Non-pigmented ciliary epithelial cell (primary cell): ENCODE measurements at regions not wholly inside any gene's neighbourhood (a gene's known extent, or its start where the extent isn't known, plus 50 kb on each side); places are given as distances from the start of the nearest gene placed in this dataset.
A peak's percentile ranks its signal among the peaks of the same experiment; 100 is the strongest.

ENCODE experiments used
- DNase-seq: peaks from one replicate; pipeline ENCODE4 v3.0.0-alpha.2; 2010; ENCODE audit warnings: low read depth

DNA sequence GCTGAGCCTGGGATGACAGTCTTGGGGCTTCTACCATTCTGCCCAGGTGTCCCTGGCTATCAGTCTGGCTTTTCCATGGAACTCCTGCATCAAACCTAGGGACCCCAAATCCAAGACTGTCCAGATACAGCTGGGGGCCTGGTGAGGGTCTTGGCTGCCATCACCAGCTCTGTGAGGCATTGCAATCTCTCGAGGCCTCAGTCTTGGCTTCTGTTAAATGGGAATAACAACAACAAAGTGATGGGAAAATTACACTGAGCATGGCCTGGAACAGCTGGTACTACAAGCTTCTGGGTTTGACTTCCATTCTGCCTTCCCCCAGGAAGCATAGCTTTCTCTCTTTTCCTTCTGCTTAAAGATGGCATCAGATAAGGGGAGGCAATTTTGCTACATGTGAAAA is 50.0 kb upstream of the LCTL start:
- no peak for DNase-seq

DNA sequence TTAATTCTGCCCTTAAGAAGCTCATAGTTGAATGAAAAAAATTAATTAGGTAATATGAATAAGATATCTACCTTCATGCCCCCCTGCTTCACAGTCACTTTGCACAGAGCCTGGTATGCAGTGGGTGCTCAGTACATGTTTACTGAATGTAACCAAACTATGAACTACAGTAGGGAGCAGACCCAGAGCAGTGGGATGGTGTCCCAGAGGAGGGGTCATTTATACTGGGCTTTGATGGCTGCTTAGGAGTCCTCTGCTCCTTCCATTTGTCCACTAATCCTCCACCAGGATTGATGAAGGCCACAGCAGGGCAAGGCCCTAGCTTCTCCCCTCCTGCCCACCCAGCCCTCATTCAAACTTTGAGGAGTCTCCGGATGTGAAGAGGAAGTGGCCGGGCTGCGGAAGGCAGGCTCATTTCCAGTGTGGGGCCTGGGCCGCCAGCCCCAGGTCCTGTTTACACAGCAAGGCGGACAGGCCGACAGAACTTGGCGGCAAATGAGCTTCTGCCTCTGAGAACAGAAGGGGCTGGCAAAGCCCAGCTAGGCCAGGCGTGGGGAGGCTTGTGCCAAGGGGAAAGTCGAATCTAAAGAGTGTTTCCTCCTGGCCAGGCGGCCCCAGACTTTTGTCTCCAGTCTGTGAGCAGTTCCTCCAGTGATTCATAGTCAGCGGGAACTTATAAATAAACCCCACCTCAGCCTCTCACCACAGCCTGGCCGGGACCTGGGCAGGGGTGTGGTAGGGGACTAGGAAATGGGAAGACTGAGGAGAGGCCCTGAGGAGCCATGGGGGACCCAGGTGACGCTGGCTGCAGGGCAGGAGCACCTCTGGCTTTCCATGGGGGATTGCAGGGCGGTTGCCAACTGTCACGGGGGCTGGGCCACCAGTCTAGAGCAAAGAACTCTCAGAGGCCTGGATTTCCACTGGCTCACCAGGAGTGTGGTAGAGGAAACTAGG is 51.6 kb upstream of the LCTL start:
- DNase-seq, result peak; percentile 36

DNA sequence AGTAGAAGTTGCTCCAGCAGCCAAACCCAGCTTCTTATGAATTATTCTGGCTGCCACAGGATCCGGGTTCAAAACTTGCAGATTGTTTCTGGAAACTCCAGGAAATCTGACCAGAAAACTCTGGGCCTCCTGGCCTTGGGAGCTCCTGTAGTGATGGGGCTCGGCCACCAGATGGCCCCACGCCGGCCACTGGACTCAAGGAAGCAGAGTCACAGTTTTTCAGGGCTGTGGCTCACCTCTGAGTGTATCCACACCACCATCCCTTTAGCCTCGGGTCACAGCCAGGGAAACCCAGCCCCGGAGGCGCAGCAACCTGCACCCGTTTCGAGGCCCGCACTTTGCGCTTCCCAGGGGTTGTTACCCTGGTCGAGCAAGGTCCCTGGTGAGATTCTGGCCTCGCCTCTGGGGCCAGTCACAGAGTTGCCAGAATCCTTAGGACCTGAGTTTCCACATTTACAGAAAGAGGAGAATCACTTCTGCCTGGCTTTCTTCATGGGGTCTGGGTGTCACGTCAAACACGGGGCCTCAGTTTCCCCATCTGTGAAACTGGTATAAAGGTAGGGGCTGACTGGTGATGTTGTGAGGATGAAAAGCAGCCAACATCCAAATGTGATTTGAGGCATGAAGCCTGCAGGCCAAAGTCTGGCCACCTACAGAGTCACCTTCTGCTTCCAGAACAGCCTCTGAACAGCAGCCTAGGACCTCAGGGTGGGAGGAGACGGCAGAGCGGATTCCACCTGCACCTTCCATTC is 53.5 kb upstream of the LCTL start:
- no peak for DNase-seq

DNA sequence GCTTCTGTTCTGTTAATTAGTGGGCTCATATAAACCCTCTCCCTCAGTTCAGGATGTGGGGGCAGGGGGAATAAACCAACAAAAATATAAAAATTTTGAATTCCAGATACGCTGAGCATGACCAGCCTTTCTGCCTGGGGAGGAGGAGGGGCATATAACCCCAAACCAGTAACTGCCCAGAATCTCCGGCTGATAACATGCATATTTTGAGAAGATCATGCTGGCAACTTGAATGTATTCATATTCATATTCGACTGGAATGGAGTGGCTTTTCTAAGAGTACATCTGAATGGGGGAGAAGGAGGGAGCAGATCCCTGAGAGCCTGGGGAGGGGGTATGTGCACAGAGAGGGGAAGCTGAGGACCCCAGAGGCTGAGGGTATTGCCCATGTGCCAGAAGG is 54.5 kb upstream of the LCTL start:
- DNase-seq, result no peak

DNA sequence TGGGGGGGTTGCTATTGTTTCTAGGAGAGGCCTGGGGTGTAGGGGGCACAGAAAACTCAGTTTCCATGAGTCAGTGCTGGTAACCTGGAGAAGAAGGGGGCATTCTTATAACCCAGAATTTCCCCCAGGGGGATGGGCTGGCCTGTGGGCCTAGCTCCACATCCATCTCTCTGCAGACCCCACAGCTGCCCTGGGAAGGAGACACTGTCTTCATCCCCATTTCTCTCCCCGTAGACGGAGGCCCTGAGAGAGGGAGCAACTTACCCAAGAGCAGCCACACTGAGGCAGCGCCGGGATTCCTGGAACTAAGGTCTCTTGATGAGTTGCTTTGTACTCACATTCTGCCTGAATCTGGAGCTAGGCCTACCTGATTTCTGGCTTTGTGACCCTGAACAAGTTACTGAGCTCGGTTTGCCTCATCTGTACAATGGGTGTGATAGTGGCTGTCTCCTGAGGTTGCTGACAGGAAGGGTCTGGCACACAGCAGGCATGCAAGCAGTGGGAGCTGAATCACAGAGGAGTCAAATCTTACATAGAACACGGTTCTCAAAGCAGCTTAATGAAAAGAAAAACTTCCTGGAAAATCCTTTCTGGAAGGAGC is 55.0 kb upstream of the LCTL start:
- no peak for DNase-seq

DNA sequence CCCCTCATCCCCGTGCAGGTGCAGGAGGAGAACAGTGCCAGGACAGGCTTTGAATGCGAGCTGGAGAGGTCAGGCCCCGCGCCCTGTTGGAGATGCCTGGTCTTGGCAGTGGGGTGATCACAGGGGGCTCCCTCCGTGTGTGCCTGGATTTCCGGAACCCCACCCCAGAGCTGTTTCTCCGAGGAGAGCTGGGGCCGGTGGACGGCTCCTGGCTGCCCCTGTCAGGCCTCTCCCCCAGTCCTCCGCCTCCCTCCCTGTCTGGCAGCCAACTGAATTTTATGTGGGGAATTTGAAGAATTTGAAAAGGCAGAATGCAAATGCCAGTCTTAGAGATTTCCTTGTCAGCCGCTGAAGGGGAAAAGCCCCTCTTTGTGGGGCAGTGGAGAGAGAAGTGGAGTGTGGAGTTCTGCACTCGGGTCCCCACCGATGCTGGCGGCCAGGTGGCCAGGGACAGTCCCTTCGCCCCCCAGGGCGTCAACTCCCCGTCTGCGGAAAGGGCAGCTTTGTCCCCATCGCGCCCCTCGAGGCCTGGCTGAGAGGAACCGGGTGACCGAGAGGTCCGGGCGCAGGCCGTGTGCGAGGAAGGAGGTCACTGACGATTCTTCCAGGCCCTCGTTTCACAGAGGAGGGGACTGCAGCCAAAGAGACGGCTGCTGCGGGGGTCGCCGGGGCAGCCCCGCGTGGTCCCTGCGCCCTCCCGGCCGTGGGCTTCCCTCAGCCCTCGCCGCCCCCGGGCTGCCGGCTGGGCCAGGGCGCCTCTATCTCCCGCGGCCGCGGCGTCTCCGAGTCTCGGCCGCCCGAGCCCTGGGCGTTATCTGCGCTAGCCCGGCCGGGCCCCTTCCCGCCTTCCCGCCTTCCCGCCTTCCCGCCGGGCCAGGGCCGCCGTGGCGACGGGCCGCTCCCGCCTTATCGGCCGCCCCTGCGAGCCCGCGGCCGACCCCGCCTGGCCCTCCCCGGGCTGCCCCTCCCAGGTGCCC is 56.0 kb upstream of the LCTL start:
- no peak for DNase-seq

DNA sequence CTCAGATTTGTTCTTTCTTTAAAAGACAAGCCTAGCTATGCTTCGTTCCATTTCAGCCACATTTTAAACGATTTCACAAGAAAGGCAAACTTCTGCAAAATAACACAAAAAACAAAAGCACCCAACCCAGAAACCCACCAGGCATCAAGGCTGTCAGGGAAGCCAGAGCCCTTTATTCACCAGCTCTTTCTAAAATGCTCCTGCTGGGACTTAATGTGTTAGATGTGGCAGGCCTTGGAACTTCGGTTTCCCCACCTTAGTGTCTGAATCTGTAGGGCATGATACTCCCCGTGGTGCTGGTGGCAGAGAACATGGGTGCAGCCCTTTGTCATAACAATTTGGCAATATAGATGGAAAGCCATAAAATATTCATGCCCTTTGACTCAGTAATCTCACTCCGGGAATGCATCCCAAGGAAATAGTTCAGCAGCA is 56.8 kb upstream of the LCTL start:
- DNase-seq, result no peak

GRCh38 chr15:66623801-66624453 is 58.1 kb upstream of the LCTL start:
- no peak for DNase-seq

GRCh38 chr15:66625531-66625930 is 59.7 kb upstream of the LCTL start:
- DNase-seq, result no peak

GRCh38 chr15:66625974-66626373 is 60.2 kb upstream of the LCTL start:
- DNase-seq, result no peak

DNA sequence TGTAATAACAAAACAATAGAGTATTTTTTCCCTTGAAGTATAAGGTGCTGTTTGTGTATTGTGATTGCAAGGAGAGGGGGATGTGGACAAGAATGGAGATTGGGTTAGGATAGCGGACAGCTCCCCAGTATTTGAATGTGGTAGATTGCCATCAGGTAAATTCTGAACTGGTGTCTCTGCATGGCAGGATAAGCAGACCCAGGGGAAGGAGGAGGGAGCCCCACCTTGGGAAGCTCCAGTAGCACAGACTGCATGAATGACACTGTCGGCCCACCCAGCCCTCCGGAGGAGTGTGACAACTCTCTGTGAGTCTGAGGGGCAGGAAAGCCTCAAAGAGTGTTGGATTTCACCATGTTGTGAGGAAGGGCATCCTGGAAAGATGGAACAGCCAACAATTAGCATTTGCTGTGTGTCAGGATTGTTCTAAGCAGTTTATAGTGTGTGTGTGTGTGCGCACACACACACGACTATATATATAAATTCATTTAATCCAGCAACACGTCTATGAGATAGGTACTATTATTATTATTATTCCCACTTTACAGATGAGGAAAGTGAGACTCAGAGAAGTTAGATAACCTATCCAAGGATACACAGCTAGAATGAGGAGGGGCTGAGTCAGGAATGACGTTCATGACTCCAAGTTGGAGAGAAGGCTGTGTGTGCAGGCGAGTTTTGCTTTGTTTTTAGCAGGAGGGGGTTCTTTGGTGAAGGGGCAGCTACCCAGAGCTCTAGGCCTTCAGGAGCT is 63.4 kb upstream of the LCTL start:
- DNase-seq, result no peak

- DNase-seq, result no peak
These were observed 64.2 kb upstream of the LCTL start for GRCh38 chr15:66629817-66630576.

GRCh38 chr15:66630801-66631351 is 65.1 kb upstream of the LCTL start:
- no peak for DNase-seq

DNA sequence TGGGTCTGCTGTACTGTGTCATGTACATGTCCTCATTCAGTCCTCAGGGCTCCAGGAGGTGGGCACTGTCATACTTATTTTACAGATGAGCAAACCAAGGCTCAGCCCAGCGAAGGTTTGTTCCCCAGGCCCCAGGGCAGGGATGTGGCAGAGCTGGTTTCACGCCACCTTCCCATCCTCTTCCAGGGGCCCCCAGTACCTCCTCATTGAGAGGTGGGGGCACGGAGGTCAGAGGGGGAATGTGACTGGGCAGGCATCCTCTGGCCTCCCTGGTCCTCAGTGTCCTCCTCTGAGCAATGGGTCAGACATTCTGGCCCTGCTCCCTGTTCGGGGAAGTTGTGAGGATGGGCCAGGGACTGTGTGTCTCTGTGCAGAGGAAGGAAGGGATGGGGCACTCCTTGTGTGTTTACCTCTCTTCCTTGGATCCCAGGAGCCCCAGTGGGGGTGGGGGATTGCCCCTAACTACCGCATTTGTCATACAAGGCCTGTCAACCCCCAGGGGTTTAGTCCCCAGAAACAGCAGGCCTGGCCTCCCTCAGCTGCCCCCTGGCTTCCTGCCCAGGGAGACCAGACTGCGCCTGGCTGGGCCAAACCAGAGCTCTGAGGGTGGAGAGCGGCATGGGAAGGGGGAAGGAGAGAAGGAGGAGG is 65.9 kb upstream of the LCTL start:
- DNase-seq, result no peak

DNA sequence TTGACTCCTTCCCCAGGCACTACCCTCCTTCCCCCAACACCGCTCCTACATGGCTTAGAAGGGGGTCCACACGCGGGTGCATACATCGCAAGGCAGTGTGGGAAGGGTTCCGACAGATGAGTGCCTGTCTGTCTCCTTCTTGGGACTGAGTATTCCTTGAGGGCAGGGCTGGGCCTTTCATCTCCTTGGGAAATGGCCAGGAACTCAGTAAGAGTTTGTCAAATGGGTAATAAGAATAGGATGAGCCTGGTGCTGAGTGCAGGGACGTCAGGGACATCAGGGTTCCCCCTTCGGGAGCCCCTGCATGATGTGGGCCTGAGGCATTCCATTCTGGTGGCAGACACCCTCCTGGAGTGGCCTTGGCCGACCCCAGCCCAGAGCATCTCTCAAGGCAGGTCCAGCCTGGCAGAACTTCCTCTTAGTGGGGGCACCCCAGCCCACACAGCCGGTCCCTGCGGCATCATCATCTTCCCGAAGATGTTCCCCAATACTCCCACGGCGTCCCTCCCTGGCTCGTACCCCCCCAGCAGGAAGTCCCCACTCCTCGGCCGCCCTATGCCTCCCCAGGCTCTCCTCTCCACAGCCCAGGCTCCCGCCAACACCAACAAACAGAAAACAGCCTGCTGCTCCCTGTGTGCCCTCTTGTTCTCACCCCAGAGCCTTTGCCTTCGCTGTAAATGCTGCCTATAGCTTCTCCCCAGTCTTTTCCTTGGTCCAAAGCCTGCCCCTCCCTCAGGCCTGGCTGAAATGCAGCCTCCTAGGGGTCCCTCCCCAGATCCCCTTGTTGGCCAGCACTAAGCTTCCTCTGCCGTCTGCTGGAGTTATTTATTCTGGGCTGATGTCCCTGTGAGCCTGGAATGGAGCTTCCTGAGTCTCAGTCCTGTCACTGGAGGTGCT is 67.5 kb upstream of the LCTL start:
- no peak for DNase-seq

DNA sequence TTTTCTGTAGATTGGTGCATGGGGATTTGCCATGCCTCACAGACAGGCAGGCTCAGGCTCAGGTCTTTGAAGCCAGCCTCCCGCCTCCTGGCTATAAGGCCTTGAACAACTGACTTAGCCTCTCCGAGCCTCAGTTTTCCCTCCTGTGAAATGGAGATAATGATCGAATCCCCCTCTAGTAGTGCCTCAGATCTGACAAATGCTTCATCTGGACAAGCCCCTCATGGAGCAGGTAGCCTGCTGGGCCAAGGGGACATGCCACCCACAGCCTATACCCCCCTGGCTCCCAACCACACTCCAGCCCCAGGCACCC is 68.1 kb upstream of the LCTL start:
- DNase-seq, result no peak

DNA sequence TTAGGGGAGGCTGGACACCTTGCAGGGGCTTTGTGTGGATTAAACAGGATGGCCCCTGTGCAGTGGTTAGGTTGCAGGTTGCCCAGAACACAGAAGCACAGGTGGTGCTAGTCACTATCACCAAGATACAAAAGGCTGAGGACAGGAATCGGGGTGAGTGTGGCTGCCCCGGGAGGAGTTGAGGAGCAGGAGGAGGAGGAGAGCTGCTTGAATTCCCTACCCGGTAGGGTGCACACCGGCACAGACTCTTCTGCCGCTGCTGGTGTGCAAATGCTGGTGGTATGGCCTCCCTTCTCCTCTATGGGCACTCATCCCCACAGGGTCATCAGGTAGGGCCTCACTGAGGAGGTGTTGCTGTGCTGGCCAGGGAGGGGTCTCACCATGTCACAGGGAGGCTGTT is 67.5 kb upstream of the SMAD6 start:
- DNase-seq, result no peak

GRCh38 chr15:66635006-66635405 is 67.0 kb upstream of the SMAD6 start:
- no peak for DNase-seq
